ENCODE measurements at regions not wholly inside any gene's neighbourhood (a gene's known extent, or its start where the extent isn't known, plus 50 kb on each side); places are given as distances from the start of the nearest gene placed in this dataset.
"Not testable (repeated sequence)": the region's sequence is repeated elsewhere in the genome, so short reads cannot be mapped to it uniquely, and the experiment has no call there.

DNA sequence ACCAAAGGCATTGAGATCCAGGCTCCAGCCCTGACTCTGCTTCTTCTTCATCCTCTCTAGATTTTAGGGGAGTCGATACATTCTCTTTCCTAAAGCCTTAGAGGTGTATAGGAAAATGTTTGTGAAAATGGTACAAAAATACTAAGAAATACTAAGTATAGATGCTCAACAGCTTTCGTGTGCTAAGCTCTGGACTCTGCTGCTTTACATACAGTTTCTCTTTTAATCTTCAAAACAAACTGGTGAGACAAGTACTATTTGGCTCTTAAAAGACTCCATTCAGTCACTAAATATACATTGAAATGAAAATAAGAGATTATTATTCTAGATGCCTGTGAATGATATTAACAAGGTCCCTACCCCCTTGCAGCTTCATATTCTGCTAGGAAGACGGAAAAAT is 174.5 kb upstream of the TRPM3 start:
- no peak for DNase-seq (ENCODE audit: low spot score)
- TF ChIP-seq, protein P1, sequence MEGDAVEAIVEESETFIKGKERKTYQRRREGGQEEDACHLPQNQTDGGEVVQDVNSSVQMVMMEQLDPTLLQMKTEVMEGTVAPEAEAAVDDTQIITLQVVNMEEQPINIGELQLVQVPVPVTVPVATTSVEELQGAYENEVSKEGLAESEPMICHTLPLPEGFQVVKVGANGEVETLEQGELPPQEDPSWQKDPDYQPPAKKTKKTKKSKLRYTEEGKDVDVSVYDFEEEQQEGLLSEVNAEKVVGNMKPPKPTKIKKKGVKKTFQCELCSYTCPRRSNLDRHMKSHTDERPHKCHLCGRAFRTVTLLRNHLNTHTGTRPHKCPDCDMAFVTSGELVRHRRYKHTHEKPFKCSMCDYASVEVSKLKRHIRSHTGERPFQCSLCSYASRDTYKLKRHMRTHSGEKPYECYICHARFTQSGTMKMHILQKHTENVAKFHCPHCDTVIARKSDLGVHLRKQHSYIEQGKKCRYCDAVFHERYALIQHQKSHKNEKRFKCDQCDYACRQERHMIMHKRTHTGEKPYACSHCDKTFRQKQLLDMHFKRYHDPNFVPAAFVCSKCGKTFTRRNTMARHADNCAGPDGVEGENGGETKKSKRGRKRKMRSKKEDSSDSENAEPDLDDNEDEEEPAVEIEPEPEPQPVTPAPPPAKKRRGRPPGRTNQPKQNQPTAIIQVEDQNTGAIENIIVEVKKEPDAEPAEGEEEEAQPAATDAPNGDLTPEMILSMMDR (IDR thresholded peaks at IDR 0.05; ENCODE audit: borderline replicate concordance, control extremely low read depth, extremely low read depth, insufficient read depth, missing control alignments), result no peak
- in situ Hi-C loops (cut with MboI; ENCODE audit: low sequenced_read_pairs, unreplicated experiment), result loop anchor here (25.0 kb wide), 2 partner anchors 466 to 716 kb away; partner anchors contain the start of gene CEMIP2

DNA sequence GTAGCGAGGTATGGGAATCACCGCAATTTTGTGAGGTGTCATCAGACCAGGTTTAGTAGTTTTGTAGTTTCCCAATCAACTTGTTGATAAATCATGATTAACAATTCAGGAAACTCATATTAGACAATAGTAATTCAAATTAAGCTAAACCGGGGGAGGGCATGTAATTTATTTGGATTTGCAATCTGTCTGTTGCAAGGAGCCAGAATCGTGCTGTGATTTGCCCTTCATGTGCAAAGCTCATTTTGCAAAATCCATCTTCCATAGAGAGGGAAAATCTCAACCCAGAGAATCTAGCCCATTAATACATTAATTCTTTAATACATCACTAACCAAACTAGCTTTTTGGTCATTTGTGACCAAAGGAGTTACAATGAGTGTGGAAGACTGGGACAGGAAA is 164.7 kb upstream of the TRPM3 start:
- DNase-seq (ENCODE audit: low spot score), result no peak
- in situ Hi-C loops (cut with MboI; ENCODE audit: low sequenced_read_pairs, unreplicated experiment), result loop anchor here (25.0 kb wide), 2 partner anchors 476 to 726 kb away; partner anchors contain the start of gene CEMIP2
- TF ChIP-seq, protein P1 (IDR thresholded peaks at IDR 0.05; ENCODE audit: borderline replicate concordance, control extremely low read depth, extremely low read depth, insufficient read depth, missing control alignments), result no peak

DNA sequence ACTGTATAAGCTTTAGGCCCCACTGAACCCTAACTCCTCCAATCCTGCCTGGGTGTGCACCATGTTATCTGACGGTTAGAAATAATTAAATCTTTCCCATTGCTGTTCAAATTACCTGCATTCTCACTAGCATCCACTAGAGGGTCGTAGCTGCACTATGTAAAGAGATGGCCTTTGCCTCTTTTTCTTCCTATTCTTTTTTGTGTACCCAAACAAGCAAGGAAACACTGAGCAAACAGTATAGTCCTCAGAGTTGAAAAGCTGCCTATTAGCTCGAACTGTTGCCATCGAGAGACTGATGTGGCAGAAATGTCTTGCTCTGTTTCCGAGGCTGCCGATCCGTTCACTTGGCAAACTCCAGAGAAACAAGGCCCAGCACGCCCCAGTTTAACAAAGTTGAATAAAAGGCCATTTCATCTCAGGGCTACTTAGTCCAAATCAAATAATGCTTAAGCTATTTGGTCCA is 163.8 kb upstream of the TRPM3 start:
- in situ Hi-C loops (cut with MboI; ENCODE audit: low sequenced_read_pairs, unreplicated experiment), result loop anchor here (25.0 kb wide), 2 partner anchors 477 to 727 kb away; partner anchors contain the start of gene CEMIP2
- TF ChIP-seq, protein P1 (IDR thresholded peaks at IDR 0.05; ENCODE audit: borderline replicate concordance, control extremely low read depth, extremely low read depth, insufficient read depth, missing control alignments), result peak; percentile 67
- DNase-seq (ENCODE audit: low spot score), result peak; percentile 34

DNA sequence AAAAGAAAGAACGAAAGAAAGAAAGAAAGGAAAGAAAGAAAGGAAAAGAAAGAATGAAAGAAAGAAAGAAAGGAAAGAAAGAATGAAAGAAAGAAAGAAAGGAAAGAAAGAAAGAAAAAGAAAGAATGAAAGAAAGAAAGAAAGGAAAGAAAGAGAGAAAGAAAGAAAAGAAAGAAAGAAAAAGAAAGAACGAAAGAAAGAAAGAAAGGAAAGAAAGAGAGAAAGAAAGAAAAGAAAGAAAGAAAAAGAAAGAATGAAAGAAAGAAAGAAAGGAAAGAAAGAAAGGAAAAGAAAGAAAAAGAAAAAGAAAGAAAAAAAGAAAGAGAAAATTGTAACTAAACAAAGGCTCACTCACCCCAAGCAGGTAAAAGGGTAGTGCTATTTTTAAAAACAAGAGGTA is 160.7 kb upstream of the TRPM3 start:
- in situ Hi-C loops (cut with MboI; ENCODE audit: low sequenced_read_pairs, unreplicated experiment), result loop anchor here (25.0 kb wide), 2 partner anchors 480 to 730 kb away; partner anchors contain the start of gene CEMIP2
- not testable (repeated sequence) for DNase-seq (ENCODE audit: low spot score)

DNA sequence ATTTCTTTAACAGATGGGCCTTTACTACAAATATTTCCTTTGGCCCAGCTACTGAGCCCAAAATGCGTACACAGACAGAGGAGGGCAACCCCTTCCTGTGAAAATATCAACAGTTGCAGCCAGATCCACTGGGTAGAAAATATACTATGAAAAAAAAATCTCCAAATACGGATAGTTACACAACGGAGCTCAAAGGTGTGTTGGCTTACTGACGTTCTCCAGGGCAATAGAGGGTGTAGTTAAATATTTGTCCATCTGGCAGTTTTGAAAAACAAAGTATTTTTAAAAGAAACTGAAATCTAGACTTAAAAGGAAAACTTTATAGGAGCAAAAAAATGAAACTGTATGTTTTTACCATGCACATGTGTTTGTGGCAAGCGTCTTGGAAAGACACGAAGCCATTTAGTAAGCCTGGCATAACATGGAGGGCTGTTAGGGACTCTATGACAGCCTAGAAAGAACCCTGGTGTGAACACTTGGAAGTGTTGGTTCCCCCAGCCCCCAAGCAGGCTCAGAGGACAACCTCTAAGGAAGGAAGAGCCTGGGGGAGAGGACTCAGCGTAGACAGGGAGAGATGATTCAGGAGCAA is 157.8 kb upstream of the TRPM3 start:
- no peak for DNase-seq (ENCODE audit: low spot score)
- TF ChIP-seq, protein P1 (IDR thresholded peaks at IDR 0.05; ENCODE audit: borderline replicate concordance, control extremely low read depth, extremely low read depth, insufficient read depth, missing control alignments), result no peak
- in situ Hi-C loops (cut with MboI; ENCODE audit: low sequenced_read_pairs, unreplicated experiment), result loop anchor here (25.0 kb wide), 2 partner anchors 483 to 733 kb away; partner anchors contain the start of gene CEMIP2

DNA sequence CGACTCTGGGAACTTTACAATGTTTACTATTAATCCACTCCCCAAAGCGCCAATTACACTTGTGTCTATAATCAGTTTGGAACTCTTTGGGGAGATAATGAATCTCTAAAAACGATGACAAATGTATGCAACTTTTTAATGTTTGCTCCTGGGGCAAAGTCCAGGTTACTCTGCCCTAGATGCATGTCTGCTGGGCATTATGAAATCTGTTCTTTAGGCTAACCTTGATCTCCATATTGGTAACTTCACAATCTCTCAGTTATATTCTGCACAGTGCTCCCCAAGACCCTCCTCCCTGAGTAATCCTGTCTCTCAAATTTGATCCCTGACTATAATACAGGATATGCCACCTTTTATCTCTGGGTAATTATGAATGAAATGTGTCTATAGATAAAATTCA is 152.2 kb upstream of the TRPM3 start:
- TF ChIP-seq, protein P1 (IDR thresholded peaks at IDR 0.05; ENCODE audit: borderline replicate concordance, control extremely low read depth, extremely low read depth, insufficient read depth, missing control alignments), result no peak
- in situ Hi-C loops (cut with MboI; ENCODE audit: low sequenced_read_pairs, unreplicated experiment), result loop anchor here (25.0 kb wide), 1 partner anchor 636 kb away; no protein-coding TSS in a partner anchor

DNA sequence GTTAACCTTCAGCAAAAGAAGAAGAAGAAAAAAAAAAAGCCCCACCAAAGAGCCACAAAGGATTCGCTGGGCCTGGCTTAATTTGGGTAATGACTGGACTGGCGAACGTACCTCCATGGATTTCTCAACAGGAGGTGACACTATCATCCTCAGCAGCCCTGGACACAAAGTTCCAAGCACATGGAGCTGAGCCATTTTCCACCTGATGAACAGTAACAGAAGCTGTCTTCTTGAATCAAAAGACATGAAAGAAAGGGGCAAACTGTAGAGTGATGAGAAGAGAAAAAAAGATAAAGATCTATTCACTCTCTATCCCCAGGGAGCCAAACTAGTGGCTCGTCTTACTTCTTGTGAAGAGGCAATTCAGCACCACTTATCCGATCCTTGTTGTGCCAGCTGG is 150.2 kb upstream of the TRPM3 start:
- TF ChIP-seq, protein P1 (IDR thresholded peaks at IDR 0.05; ENCODE audit: borderline replicate concordance, control extremely low read depth, extremely low read depth, insufficient read depth, missing control alignments), result no peak
- in situ Hi-C loops (cut with MboI; ENCODE audit: low sequenced_read_pairs, unreplicated experiment), result loop anchor here (25.0 kb wide), 1 partner anchor 634 kb away; no protein-coding TSS in a partner anchor
- DNase-seq (ENCODE audit: low spot score), result no peak

More for the DNA sequence above, 152.2 kb upstream of the TRPM3 start:
- no peak for DNase-seq (ENCODE audit: low spot score)

Measured in GM13976 (cell line).